ENCODE measurements at regions not wholly inside any gene's neighbourhood (a gene's known extent, or its start where the extent isn't known, plus 50 kb on each side); places are given as distances from the start of the nearest gene placed in this dataset.

GRCh38 chr7:110061387-110061786 is 1029.5 kb upstream of the LRRN3 start:
- no peaks in the 10 kb centered on the region for H3K9me2 ChIP-seq (replicated peaks; ENCODE audit: low read length)
- H3K4me2 ChIP-seq (ENCODE audit: low read length) = no peak overlapping the region
- ATAC-seq (no peak), DNase-seq (no peak)
- H3K4me1 ChIP-seq (ENCODE audit: insufficient read depth, low read length) = no peaks in the 10 kb centered on the region
- H3F3A ChIP-seq (ENCODE audit: low read length, unreplicated experiment) = no peaks in the 10 kb centered on the region
- no peaks in the 10 kb centered on the region for H3K36me3 ChIP-seq (ENCODE audit: low read depth, low read length)
- H3K27me3 ChIP-seq (ENCODE audit: low read length) = no peaks in the 10 kb centered on the region
- intact Hi-C loops (cut with micrococcal nuclease) = no loop called here
- H3K4me3 ChIP-seq (ENCODE audit: low read length) = no peak overlapping the region
- H2AFZ ChIP-seq (ENCODE audit: low read length) = no peak overlapping the region
- no peaks in the 10 kb centered on the region for H4K20me1 ChIP-seq (ENCODE audit: low read length)
- TF ChIP-seq CTCF (conservative IDR thresholded peaks at IDR 0.05; ENCODE audit: low read depth, low read length) = no peak
- TF ChIP-seq EZH2 (IDR thresholded peaks at IDR 0.05; ENCODE audit: low read length, unreplicated experiment) = no peak
- no peak for TF ChIP-seq EZH2phosphoT487 (IDR thresholded peaks at IDR 0.05; ENCODE audit: borderline replicate concordance, low read length)
- POLR2A ChIA-PET (ENCODE audit: unreplicated experiment) = no interaction called here
- no peaks in the 10 kb centered on the region for H3K79me2 ChIP-seq (ENCODE audit: low read length)
- CTCF ChIA-PET = no interaction called here
- H3K9me3 ChIP-seq (ENCODE audit: low read length) = no peaks in the 10 kb centered on the region
- no peak overlapping the region for H3K9ac ChIP-seq (ENCODE audit: low read length)
- H3K27ac ChIP-seq (ENCODE audit: low read length) = no peak overlapping the region
- no TSS peak for BruUV-seq (replicated peaks)

GRCh38 chr7:110065121-110065520 is 1025.8 kb upstream of the LRRN3 start:
- Histone ChIP-seq H3K9me2 (replicated peaks; ENCODE audit: low read length) (no peaks in the 10 kb centered on the region), H3K4me2 (ENCODE audit: low read length) (no peak overlapping the region), H2AFZ (ENCODE audit: low read length) (no peak overlapping the region), H3K79me2 (ENCODE audit: low read length) (no peaks in the 10 kb centered on the region), H3K27ac (ENCODE audit: low read length) (no peak overlapping the region), H4K20me1 (ENCODE audit: low read length) (no peaks in the 10 kb centered on the region), H3K9ac (ENCODE audit: low read length) (no peak overlapping the region), H3K4me3 (ENCODE audit: low read length) (no peak overlapping the region), H3F3A (ENCODE audit: low read length, unreplicated experiment) (no peaks in the 10 kb centered on the region), H3K36me3 (ENCODE audit: low read depth, low read length) (no peaks in the 10 kb centered on the region), H3K27me3 (ENCODE audit: low read length) (no peaks in the 10 kb centered on the region), H3K9me3 (ENCODE audit: low read length) (no peaks in the 10 kb centered on the region), H3K4me1 (ENCODE audit: insufficient read depth, low read length) (no peaks in the 10 kb centered on the region)
- DNase-seq (no peak), ATAC-seq (no peak)
- intact Hi-C loops (cut with micrococcal nuclease) = no loop called here
- BruUV-seq (replicated peaks) = no TSS peak
- ChIA-PET POLR2A (ENCODE audit: unreplicated experiment) (no interaction called here), CTCF (no interaction called here)
- no peak for TF ChIP-seq EZH2 (IDR thresholded peaks at IDR 0.05; ENCODE audit: low read length, unreplicated experiment)
- no peak for TF ChIP-seq CTCF (conservative IDR thresholded peaks at IDR 0.05; ENCODE audit: low read depth, low read length)

GRCh38 chr7:110066843-110067242 is 1024.1 kb upstream of the LRRN3 start:
- H3K9me2 ChIP-seq (replicated peaks; ENCODE audit: low read length) = no peaks in the 10 kb centered on the region
- no peaks in the 10 kb centered on the region for H3K79me2 ChIP-seq (ENCODE audit: low read length)
- ATAC-seq (no peak), DNase-seq (no peak)
- H3K4me1 ChIP-seq (ENCODE audit: insufficient read depth, low read length) = no peaks in the 10 kb centered on the region
- no peaks in the 10 kb centered on the region for H3K9me3 ChIP-seq (ENCODE audit: low read length)
- intact Hi-C loops (cut with micrococcal nuclease) = no loop called here
- POLR2A ChIA-PET (ENCODE audit: unreplicated experiment) = no interaction called here
- no peak overlapping the region for H3K4me2 ChIP-seq (ENCODE audit: low read length)
- CTCF ChIA-PET = no interaction called here
- H3K27ac ChIP-seq (ENCODE audit: low read length) = no peak overlapping the region
- H3K4me3 ChIP-seq (ENCODE audit: low read length) = no peak overlapping the region
- TF ChIP-seq EZH2phosphoT487 (IDR thresholded peaks at IDR 0.05; ENCODE audit: borderline replicate concordance, low read length) = no peak
- TF ChIP-seq CTCF (conservative IDR thresholded peaks at IDR 0.05; ENCODE audit: low read depth, low read length) = no peak
- TF ChIP-seq EZH2 (IDR thresholded peaks at IDR 0.05; ENCODE audit: low read length, unreplicated experiment) = no peak
- no peak overlapping the region for H3K9ac ChIP-seq (ENCODE audit: low read length)
- H4K20me1 ChIP-seq (ENCODE audit: low read length) = no peaks in the 10 kb centered on the region
- no peaks in the 10 kb centered on the region for H3K36me3 ChIP-seq (ENCODE audit: low read depth, low read length)
- H2AFZ ChIP-seq (ENCODE audit: low read length) = no peak overlapping the region
- H3K27me3 ChIP-seq (ENCODE audit: low read length) = no peaks in the 10 kb centered on the region
- H3F3A ChIP-seq (ENCODE audit: low read length, unreplicated experiment) = no peaks in the 10 kb centered on the region
- no TSS peak for BruUV-seq (replicated peaks)

Measured in PC-3 (cell line).